ENCODE measurements at regions not wholly inside any gene's neighbourhood (a gene's known extent, or its start where the extent isn't known, plus 50 kb on each side); places are given as distances from the start of the nearest gene placed in this dataset.

GRCh38 chr5:61953913-61954312 lies 352.1 kb upstream of the KIF2A start:
- no peaks in the 10 kb centered on the region for H3K4me1 ChIP-seq
- intact Hi-C loops (cut with DNase I) = no loop called here
- H3K27me3 ChIP-seq = no peaks in the 10 kb centered on the region
- no peaks in the 10 kb centered on the region for H3K9me3 ChIP-seq
- H3K4me3 ChIP-seq = no peak overlapping the region
- ATAC-seq = no peak
- DNase-seq = no peak
- WGBS, 4 donors = 61 to 67% (median 62%) methylated on average over 3 of the region's 3 CpGs
- H3K27ac ChIP-seq = no peak overlapping the region
- H3K36me3 ChIP-seq = no peaks in the 10 kb centered on the region
- TF ChIP-seq, protein P1, sequence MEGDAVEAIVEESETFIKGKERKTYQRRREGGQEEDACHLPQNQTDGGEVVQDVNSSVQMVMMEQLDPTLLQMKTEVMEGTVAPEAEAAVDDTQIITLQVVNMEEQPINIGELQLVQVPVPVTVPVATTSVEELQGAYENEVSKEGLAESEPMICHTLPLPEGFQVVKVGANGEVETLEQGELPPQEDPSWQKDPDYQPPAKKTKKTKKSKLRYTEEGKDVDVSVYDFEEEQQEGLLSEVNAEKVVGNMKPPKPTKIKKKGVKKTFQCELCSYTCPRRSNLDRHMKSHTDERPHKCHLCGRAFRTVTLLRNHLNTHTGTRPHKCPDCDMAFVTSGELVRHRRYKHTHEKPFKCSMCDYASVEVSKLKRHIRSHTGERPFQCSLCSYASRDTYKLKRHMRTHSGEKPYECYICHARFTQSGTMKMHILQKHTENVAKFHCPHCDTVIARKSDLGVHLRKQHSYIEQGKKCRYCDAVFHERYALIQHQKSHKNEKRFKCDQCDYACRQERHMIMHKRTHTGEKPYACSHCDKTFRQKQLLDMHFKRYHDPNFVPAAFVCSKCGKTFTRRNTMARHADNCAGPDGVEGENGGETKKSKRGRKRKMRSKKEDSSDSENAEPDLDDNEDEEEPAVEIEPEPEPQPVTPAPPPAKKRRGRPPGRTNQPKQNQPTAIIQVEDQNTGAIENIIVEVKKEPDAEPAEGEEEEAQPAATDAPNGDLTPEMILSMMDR (IDR thresholded peaks at IDR 0.05) = no peak
- TF ChIP-seq POLR2A (IDR thresholded peaks at IDR 0.05) = no peak

GRCh38 chr5:61964201-61964600 lies 341.8 kb upstream of the KIF2A start:
- Histone ChIP-seq H3K27ac (no peak overlapping the region), H3K27me3 (peaks cover 0 to 6% (median 0%) of the 10 kb centered on the region in 9 donors), H3K4me3 (no peak overlapping the region), H3K36me3 (no peaks in the 10 kb centered on the region), H3K9me3 (peaks cover 0 to 5% (median 0%) of the 10 kb centered on the region in 12 donors), H3K4me1 (no peaks in the 10 kb centered on the region)
- intact Hi-C loops (cut with DNase I) = no loop called here
- 63 to 68% (median 66%) methylated on average over 2 of the region's 2 CpGs for WGBS, 4 donors
- TF ChIP-seq POLR2A (IDR thresholded peaks at IDR 0.05) = no peak
- TF ChIP-seq, protein P1 (IDR thresholded peaks at IDR 0.05) = no peak
- no peak for ATAC-seq
- DNase-seq = no peak

DNA sequence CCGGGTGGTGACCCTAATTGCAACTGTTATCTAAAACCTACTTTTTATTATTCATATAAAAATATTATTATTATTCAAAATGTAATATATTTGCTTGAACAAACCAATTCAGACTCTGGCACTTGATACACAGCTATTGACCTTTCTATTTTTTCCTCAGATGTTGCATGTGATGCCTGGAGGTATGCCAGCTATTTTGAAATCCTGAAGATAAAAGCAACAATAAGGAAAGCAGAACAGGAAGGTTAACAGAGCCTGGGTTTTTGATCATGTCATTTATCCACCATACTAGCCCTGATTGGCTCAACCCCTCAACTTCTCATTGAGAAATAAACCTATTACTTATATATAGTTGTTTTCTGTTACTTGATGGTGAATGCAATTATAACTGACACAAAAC lies 340.9 kb upstream of the KIF2A start:
- no peak for ATAC-seq
- Histone ChIP-seq H3K36me3 (no peaks in the 10 kb centered on the region), H3K4me3 (no peak overlapping the region), H3K27ac (no peak overlapping the region), H3K27me3 (peaks cover 0 to 6% (median 0%) of the 10 kb centered on the region in 9 donors), H3K9me3 (peaks cover 0 to 5% (median 0%) of the 10 kb centered on the region in 12 donors), H3K4me1 (no peaks in the 10 kb centered on the region)
- intact Hi-C loops (cut with DNase I) = no loop called here
- 91 to 98% (median 93%) methylated on average over 1 of the region's 1 CpG for WGBS, 4 donors
- no peak for DNase-seq
- TF ChIP-seq, protein P1 (IDR thresholded peaks at IDR 0.05) = no peak
- TF ChIP-seq POLR2A (IDR thresholded peaks at IDR 0.05) = no peak

DNA sequence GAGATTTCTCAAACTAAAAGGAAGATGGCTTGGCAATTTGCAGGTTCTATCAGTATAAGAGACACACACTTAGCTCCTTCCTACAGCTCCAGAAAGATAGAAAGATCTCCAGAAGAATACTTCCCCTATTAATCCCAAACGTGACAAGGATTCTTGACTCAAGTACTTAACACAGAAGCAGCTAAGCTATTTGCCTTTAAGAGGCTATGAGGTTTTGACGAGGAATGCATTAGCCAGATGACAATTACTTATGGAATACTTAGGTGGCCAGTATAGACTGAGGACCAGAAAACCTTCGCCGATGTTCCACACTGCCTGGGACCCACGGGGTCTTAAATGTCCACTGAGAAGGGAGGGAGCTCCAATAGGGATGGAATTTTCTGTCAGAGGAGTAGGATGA lies 340.5 kb upstream of the KIF2A start:
- peaks cover 0 to 5% (median 0%) of the 10 kb centered on the region in 12 donors for H3K9me3 ChIP-seq
- no peak overlapping the region for H3K27ac ChIP-seq
- intact Hi-C loops (cut with DNase I) = no loop called here
- no peaks in the 10 kb centered on the region for H3K4me1 ChIP-seq
- H3K4me3 ChIP-seq = no peak overlapping the region
- WGBS, 4 donors = 61 to 78% (median 71%) methylated on average over 5 of the region's 5 CpGs
- DNase-seq = no peak
- H3K27me3 ChIP-seq = peaks cover 0 to 6% (median 0%) of the 10 kb centered on the region in 9 donors
- no peak for ATAC-seq
- no peaks in the 10 kb centered on the region for H3K36me3 ChIP-seq
- TF ChIP-seq POLR2A (IDR thresholded peaks at IDR 0.05) = no peak
- TF ChIP-seq, protein P1 (IDR thresholded peaks at IDR 0.05) = no peak
